ENCODE measurements at regions not wholly inside any gene's neighbourhood (a gene's known extent, or its start where the extent isn't known, plus 50 kb on each side); places are given as distances from the start of the nearest gene placed in this dataset.

- H3K27me3 ChIP-seq, result no peaks in the 10 kb centered on the region
- H3K4me1 ChIP-seq (ENCODE audit: control insufficient read depth in 1 of 2, insufficient read depth in 1 of 2, low read depth in 1 of 2, low read length in 1 of 2), result no peaks in the 10 kb centered on the region
- TF ChIP-seq CTCF (IDR thresholded peaks at IDR 0.05), result no peak
- H3K4me3 ChIP-seq (ENCODE audit: low read depth in 1 of 2, low read length in 1 of 2), result no peak overlapping the region
- no peak overlapping the region for H3K27ac ChIP-seq
- no peaks in the 10 kb centered on the region for H3K36me3 ChIP-seq
- no peaks in the 10 kb centered on the region for H3K9me3 ChIP-seq
These were observed 92.3 kb upstream of the PKDCC start for GRCh38 chr2:41955316-41956043.

GRCh38 chr2:41957431-41957830 is 90.4 kb upstream of the PKDCC start:
- Histone ChIP-seq H3K4me3 (ENCODE audit: low read depth in 1 of 2, low read length in 1 of 2) (no peak overlapping the region), H3K36me3 (no peaks in the 10 kb centered on the region), H3K27me3 (no peaks in the 10 kb centered on the region), H3K27ac (no peak overlapping the region), H3K9me3 (no peaks in the 10 kb centered on the region), H3K4me1 (ENCODE audit: control insufficient read depth in 1 of 2, insufficient read depth in 1 of 2, low read depth in 1 of 2, low read length in 1 of 2) (no peaks in the 10 kb centered on the region)
- no peak for TF ChIP-seq CTCF (IDR thresholded peaks at IDR 0.05)

GRCh38 chr2:41958251-41958650 is 89.6 kb upstream of the PKDCC start:
- TF ChIP-seq CTCF (IDR thresholded peaks at IDR 0.05), result no peak
- Histone ChIP-seq H3K4me3 (ENCODE audit: low read depth in 1 of 2, low read length in 1 of 2) (no peak overlapping the region), H3K36me3 (no peaks in the 10 kb centered on the region)

GRCh38 chr2:41958775-41959174 is 89.0 kb upstream of the PKDCC start:
- no peak overlapping the region for H3K4me3 ChIP-seq (ENCODE audit: low read depth in 1 of 2, low read length in 1 of 2)
- H3K36me3 ChIP-seq, result no peaks in the 10 kb centered on the region
- H3K4me1 ChIP-seq (ENCODE audit: control insufficient read depth in 1 of 2, insufficient read depth in 1 of 2, low read depth in 1 of 2, low read length in 1 of 2), result no peaks in the 10 kb centered on the region
- no peaks in the 10 kb centered on the region for H3K27me3 ChIP-seq
- H3K27ac ChIP-seq, result no peak overlapping the region
- H3K9me3 ChIP-seq, result no peaks in the 10 kb centered on the region
- no peak for TF ChIP-seq CTCF (IDR thresholded peaks at IDR 0.05)

More at GRCh38 chr2:41958251-41958650, 89.6 kb upstream of the PKDCC start:
- no peaks in the 10 kb centered on the region for H3K27me3 ChIP-seq
- H3K9me3 ChIP-seq, result no peaks in the 10 kb centered on the region
- H3K4me1 ChIP-seq (ENCODE audit: control insufficient read depth in 1 of 2, insufficient read depth in 1 of 2, low read depth in 1 of 2, low read length in 1 of 2), result no peaks in the 10 kb centered on the region
- no peak overlapping the region for H3K27ac ChIP-seq

DNA sequence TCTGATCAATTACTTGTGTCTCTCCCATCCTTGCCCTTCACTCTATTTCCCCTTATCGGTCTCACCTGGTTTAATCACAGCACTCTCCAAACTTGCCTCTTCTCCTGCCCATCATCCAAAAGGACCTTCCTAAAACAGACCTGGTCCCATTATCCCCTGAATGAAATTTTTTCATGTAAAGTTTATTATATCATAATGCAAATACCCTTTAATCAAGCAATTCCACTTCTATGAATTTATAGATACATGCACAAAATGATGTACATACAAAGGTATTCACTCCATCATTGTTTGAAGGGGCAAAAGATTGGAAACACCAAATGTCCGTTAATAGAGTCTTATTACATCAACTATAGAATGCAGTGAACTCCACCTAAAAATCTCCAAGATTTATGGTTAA is 88.1 kb upstream of the PKDCC start:
- Histone ChIP-seq H3K36me3 (no peaks in the 10 kb centered on the region), H3K27me3 (no peaks in the 10 kb centered on the region), H3K4me1 (ENCODE audit: control insufficient read depth in 1 of 2, insufficient read depth in 1 of 2, low read depth in 1 of 2, low read length in 1 of 2) (no peaks in the 10 kb centered on the region), H3K27ac (no peak overlapping the region), H3K4me3 (ENCODE audit: low read depth in 1 of 2, low read length in 1 of 2) (no peak overlapping the region), H3K9me3 (no peaks in the 10 kb centered on the region)
- TF ChIP-seq CTCF (IDR thresholded peaks at IDR 0.05), result no peak
